GM23338 (cell line): ENCODE measurements at regions not wholly inside any gene's neighbourhood (a gene's known extent, or its start where the extent isn't known, plus 50 kb on each side); places are given as distances from the start of the nearest gene placed in this dataset.

Experiments
- ATAC-seq: fragments of 200-7000 bp; cut with Tn5 transposase; 3 replicates; pipeline ENCODE4 v1.9.1; 2020
- DNase-seq: peaks from one replicate; pipeline ENCODE4 v3.0.0-alpha.2; 2015; ENCODE audit warnings: low spot score
- H2AFZ ChIP-seq: fragments of 200-600 bp; sonication (generic); 2 replicates; pipeline ENCODE4 v1.8.0; 2016; ENCODE audit warnings: antibody characterized with exemption, mild to moderate bottlenecking, moderate library complexity
- H3F3A ChIP-seq: fragments of 200-600 bp; sonication (generic); replicated peaks from 2 replicates; pipeline ENCODE4 v1.8.0; 2017; ENCODE audit warnings: antibody characterized with exemption, mixed run types, low read depth
- H3K27ac ChIP-seq: fragments of 200-600 bp; sonication (generic); 2 replicates; pipeline ENCODE4 v1.6.1; 2016; ENCODE audit warnings: low read depth
- H3K27me3 ChIP-seq: fragments of 200-600 bp; sonication (generic); 2 replicates; pipeline ENCODE4 v1.8.0; 2016; ENCODE audit warnings: mild to moderate bottlenecking, mixed run types, moderate library complexity; ENCODE audit not compliant: insufficient read depth
- H3K36me3 ChIP-seq: fragments of 200-600 bp; sonication (generic); 2 replicates; pipeline ENCODE4 v1.8.0; 2016; ENCODE audit warnings: mild to moderate bottlenecking; ENCODE audit not compliant: insufficient read depth
- H3K4me1 ChIP-seq: fragments of 200-600 bp; sonication (generic); 2 replicates; pipeline ENCODE4 v1.8.0; 2016; ENCODE audit warnings: mild to moderate bottlenecking, moderate library complexity; ENCODE audit not compliant: insufficient read depth
- H3K4me2 ChIP-seq: fragments of 200-600 bp; sonication (generic); 2 replicates; pipeline ENCODE4 v1.7.1; 2017; ENCODE audit warnings: mixed run types
- H3K4me3 ChIP-seq: fragments of 200-600 bp; sonication (generic); 2 replicates; pipeline ENCODE4 v1.6.1; 2016; ENCODE audit warnings: mixed run types
- H3K79me2 ChIP-seq: fragments of 200-600 bp; sonication (generic); replicated peaks from 2 replicates; pipeline ENCODE4 v1.8.0; 2017; ENCODE audit warnings: mild to moderate bottlenecking; ENCODE audit not compliant: insufficient read depth
- H3K9me2 ChIP-seq: fragments of 200-600 bp; sonication (generic); 2 replicates; pipeline ENCODE4 v1.8.0; 2017; ENCODE audit not compliant: insufficient read depth
- H4K20me1 ChIP-seq: fragments of 200-600 bp; sonication (generic); replicated peaks from 2 replicates; pipeline ENCODE4 v1.8.0; 2017; ENCODE audit warnings: mild to moderate bottlenecking; ENCODE audit not compliant: insufficient read depth
- H3K27ac Mint-ChIP-seq: 2 replicates; pipeline ENCODE4 v1.8.0; 2020; ENCODE audit warnings: inconsistent platforms, mild to moderate bottlenecking, moderate library complexity, mixed read lengths
- H3K27me3 Mint-ChIP-seq: 3 replicates; pipeline ENCODE4 v1.8.0; 2022; ENCODE audit warnings: low read depth, mild to moderate bottlenecking, moderate library complexity, mixed read lengths, inconsistent platforms; ENCODE audit not compliant: insufficient read depth, poor library complexity
- H3K36me3 Mint-ChIP-seq: 3 replicates; pipeline ENCODE4 v1.8.0; 2021; ENCODE audit warnings: low read depth, mild to moderate bottlenecking, inconsistent platforms, moderate library complexity, mixed read lengths
- H3K4me1 Mint-ChIP-seq: 3 replicates; pipeline ENCODE4 v1.8.0; 2020; ENCODE audit warnings: mild to moderate bottlenecking, inconsistent platforms, mixed read lengths
- H3K4me3 Mint-ChIP-seq: 3 replicates; pipeline ENCODE4 v1.8.0; 2021; ENCODE audit warnings: moderate library complexity, mild to moderate bottlenecking, inconsistent platforms, mixed read lengths
- H3K9me3 Mint-ChIP-seq: 3 replicates; pipeline ENCODE4 v1.8.0; 2020; ENCODE audit warnings: moderate library complexity, mild to moderate bottlenecking, inconsistent platforms, mixed read lengths
- CREB1 ChIP-seq: fragments of 250-450 bp; sonication (Bioruptor Pico); IDR thresholded peaks from 2 replicates; pipeline ENCODE4 v1.5.0; 2020; ENCODE audit warnings: low read depth, mild to moderate bottlenecking, moderate library complexity
- ETS1 ChIP-seq: IDR thresholded peaks from 2 replicates; pipeline ENCODE4 v1.6.1; 2016; ENCODE audit warnings: antibody characterized with exemption
- EZH2 ChIP-seq: fragments of 200-600 bp; sonication (generic); IDR thresholded peaks from one replicate; pipeline ENCODE4 v1.8.0; 2017; ENCODE audit warnings: antibody characterized with exemption, mild to moderate bottlenecking, low read depth; ENCODE audit not compliant: unreplicated experiment
- EZH2phosphoT487 ChIP-seq: fragments of 200-600 bp; sonication (generic); IDR thresholded peaks from one replicate; pipeline ENCODE4 v1.8.1; 2018; ENCODE audit warnings: antibody characterized with exemption; ENCODE audit not compliant: unreplicated experiment
- JUNB ChIP-seq: IDR thresholded peaks from one replicate; pipeline ENCODE4 v1.6.1; 2016; ENCODE audit warnings: antibody characterized with exemption; ENCODE audit not compliant: unreplicated experiment
- NANOG ChIP-seq: IDR thresholded peaks from 2 replicates; pipeline ENCODE4 v1.6.1; 2016; ENCODE audit warnings: antibody characterized with exemption, borderline replicate concordance
- ZNF114 ChIP-seq: fragments of 250-450 bp; sonication (Bioruptor Pico); IDR thresholded peaks from 2 replicates; pipeline ENCODE4 v1.5.0; 2020; ENCODE audit warnings: mild to moderate bottlenecking, moderate library complexity
- ZNF462 ChIP-seq: fragments of 250-450 bp; sonication (Bioruptor Pico); IDR thresholded peaks from 2 replicates; pipeline ENCODE4 v1.5.0; 2020; ENCODE audit warnings: mild to moderate bottlenecking, moderate library complexity

DNA sequence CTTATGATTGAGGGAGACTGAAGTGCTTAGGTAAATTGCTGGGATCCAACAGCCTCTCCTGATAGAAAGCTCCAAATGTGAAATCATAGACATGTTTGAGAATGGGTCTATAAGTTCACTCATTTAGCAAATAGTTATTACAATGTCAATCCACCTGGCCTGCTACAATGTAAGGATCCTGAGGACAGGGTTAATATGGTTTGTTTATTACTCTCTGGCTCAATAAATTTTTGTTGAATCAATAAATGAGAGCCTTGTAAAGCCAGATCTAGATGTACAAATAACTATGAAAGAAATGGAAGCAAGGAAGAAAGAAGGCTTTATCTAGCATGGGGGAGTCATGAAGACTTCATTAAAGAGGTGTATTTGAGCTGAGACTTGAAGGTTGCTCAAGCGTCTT is 165.6 kb upstream of the IGF1 start (continued):
- no peak for TF ChIP-seq ETS1
- no peak for TF ChIP-seq NANOG
- TF ChIP-seq ZNF462, result no peak
- TF ChIP-seq EZH2phosphoT487, result no peak

DNA sequence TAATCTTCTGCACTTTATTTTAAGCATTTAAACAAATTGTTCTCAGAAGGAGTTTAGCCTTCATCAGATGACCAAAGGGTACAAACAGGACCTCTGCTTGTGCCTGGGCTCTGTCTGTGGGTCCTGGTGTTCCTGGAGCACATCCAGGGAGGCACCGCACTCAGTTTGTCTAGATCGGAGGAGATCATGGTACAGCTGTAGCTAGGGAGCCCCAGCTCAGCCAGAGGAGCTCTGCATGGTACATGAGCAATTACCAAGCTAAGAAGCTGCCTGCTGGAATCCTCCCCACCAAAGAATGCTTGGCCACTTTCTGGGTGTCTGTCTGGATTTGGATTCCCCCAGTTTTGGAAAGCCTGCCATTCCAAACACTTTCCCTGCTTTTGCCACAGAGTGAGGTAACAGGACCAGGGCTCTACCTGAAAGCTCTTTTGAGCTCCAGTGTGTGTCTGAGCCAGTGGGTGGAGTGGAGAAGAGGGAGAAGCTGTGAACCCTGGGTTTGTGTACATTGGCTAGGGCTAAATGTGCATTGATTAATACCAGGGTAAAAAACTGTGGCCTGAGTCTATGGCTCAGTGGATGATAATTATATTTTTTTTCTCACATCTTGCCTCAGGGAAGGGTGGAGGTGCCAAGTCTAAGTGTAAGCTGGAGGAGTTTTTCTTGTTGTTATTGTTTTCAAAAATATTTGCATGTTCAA is 163.7 kb upstream of the IGF1 start:
- Mint-ChIP-seq H3K4me3 (no peak overlapping the region), H3K9me3 (peaks cover 16% of the 10 kb centered on the region), H3K36me3 (peaks cover 11% of the 10 kb centered on the region; the same call in 2 of the 3 replicates), H3K27me3 (no peaks in the 10 kb centered on the region), H3K4me1 (no peaks in the 10 kb centered on the region; the same call in 2 of the 3 replicates), H3K27ac (no peak overlapping the region)
- DNase-seq (no peak), ATAC-seq (no peak)
- Histone ChIP-seq H3K9me2 (no peaks in the 10 kb centered on the region), H3K4me1 (no peaks in the 10 kb centered on the region), H3K27ac (no peak overlapping the region), H3K4me3 (no peak overlapping the region), H3K79me2 (no peaks in the 10 kb centered on the region), H4K20me1 (no peaks in the 10 kb centered on the region), H3K4me2 (no peak overlapping the region), H3K27me3 (no peaks in the 10 kb centered on the region), H3F3A (no peaks in the 10 kb centered on the region), H2AFZ (no peak overlapping the region), H3K36me3 (no peaks in the 10 kb centered on the region)
- no peak for TF ChIP-seq CREB1 (CRISPR knock-in tag)
- TF ChIP-seq ZNF114 (CRISPR knock-in tag), result no peak
- no peak for TF ChIP-seq EZH2phosphoT487
- no peak for TF ChIP-seq ZNF462
- TF ChIP-seq NANOG, result no peak
- no peak for TF ChIP-seq JUNB
- no peak for TF ChIP-seq EZH2
